Gastrocnemius medialis (tissue), 4 donors: ENCODE measurements at regions not wholly inside any gene's neighbourhood (a gene's known extent, or its start where the extent isn't known, plus 50 kb on each side); places are given as distances from the start of the nearest gene placed in this dataset.

Experiments used
- POLR2A ChIP-seq, 2 donors: fragments of 450-650 bp; IDR thresholded peaks; one replicate each; pipeline ENCODE4 v1.6.1; 2017; ENCODE audit warnings: antibody characterized with exemption in 2 of 2, mild to moderate bottlenecking in 2 of 2, moderate library complexity in 2 of 2
- TF ChIP-seq, protein P1 (sequence below), 5 experiments: fragments of 450-650 bp in 3 of 5; fragments of 200-600 bp in 2 of 5; sonication (generic) in 2 of 5; IDR thresholded peaks in 4 of 5; conservative IDR thresholded peaks in 1 of 5; 1 replicate in 4 of 5; 2 replicates in 1 of 5; pipeline ENCODE4 v1.5.1; 2016 to 2019; ENCODE audit warnings: antibody characterized with exemption in 5 of 5, mild to moderate bottlenecking in 3 of 5, moderate library complexity in 3 of 5

DNA sequence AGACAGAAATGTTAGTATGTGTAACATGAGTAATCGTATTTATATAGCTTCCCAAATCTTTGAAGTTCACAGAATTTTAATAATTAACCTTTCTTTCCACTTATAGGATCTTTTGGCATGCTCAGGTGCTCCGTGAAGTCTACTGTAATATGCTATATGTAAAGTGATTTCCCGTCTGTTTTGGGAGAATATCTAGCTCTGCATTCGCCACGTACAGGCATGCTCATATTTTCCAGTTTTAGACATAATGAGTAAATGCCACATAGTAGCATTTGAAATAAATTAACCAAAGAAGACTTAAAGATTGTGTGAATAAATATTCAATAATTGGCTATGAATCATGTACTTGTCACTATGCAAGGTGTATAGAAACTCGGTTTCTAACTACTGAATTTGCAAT lies 189.0 kb upstream of the CSNK1A1L start:
- no peak for TF ChIP-seq POLR2A (IDR thresholded peaks at IDR 0.05)
- TF ChIP-seq, protein P1, sequence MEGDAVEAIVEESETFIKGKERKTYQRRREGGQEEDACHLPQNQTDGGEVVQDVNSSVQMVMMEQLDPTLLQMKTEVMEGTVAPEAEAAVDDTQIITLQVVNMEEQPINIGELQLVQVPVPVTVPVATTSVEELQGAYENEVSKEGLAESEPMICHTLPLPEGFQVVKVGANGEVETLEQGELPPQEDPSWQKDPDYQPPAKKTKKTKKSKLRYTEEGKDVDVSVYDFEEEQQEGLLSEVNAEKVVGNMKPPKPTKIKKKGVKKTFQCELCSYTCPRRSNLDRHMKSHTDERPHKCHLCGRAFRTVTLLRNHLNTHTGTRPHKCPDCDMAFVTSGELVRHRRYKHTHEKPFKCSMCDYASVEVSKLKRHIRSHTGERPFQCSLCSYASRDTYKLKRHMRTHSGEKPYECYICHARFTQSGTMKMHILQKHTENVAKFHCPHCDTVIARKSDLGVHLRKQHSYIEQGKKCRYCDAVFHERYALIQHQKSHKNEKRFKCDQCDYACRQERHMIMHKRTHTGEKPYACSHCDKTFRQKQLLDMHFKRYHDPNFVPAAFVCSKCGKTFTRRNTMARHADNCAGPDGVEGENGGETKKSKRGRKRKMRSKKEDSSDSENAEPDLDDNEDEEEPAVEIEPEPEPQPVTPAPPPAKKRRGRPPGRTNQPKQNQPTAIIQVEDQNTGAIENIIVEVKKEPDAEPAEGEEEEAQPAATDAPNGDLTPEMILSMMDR (IDR thresholded peaks at IDR 0.05 in 4 of 5, conservative IDR thresholded peaks at IDR 0.05 in 1 of 5) = no peak
